IMR-90 (cell line): ENCODE measurements at regions not wholly inside any gene's neighbourhood (a gene's known extent, or its start where the extent isn't known, plus 50 kb on each side); places are given as distances from the start of the nearest gene placed in this dataset.

Source experiments
- ATAC-seq: fragments of 200-7000 bp; cut with Tn5 transposase; 2 replicates; pipeline ENCODE4 v1.9.1; 2020; ENCODE audit warnings: low read depth, mild to moderate bottlenecking, moderate library complexity
- BruUV-seq: library from RNA; stranded (reverse); fragments of 400-500 nt; replicated peaks from 2 replicates; lab custom pipeline; 2021; lab: Mats Ljungman, UMichigan
- CTCF ChIA-PET: fragments of 300-600 bp; formaldehyde crosslinking; extraction: SDS; loops from one replicate; lab custom pipeline; 2021; ENCODE audit warnings: antibody characterized with exemption; lab: Yijun Ruan, JAX
- POLR2A ChIA-PET: fragments of 300-600 bp; sonication (Branson Sonifier 250); formaldehyde crosslinking; loops from one replicate; lab custom pipeline; 2022; ENCODE audit warnings: antibody characterized with exemption; ENCODE audit not compliant: unreplicated experiment; lab: Charles Lee
- DNase-seq: peaks from one replicate; pipeline ENCODE4 v3.0.0; 2013
- H2AFZ ChIP-seq: replicated peaks from 2 replicates; pipeline ENCODE3; 2013; ENCODE audit warnings: low read length, mild to moderate bottlenecking; ENCODE audit not compliant: poor library complexity
- H2AK5ac ChIP-seq: 2 replicates; pipeline ENCODE4 v1.6.1; 2013; ENCODE audit warnings: low read depth, low read length, inconsistent platforms
- H2AK9ac ChIP-seq: replicated peaks from 2 replicates; pipeline ENCODE3; 2013; ENCODE audit warnings: mild to moderate bottlenecking, low read depth, low read length, moderate library complexity; ENCODE audit not compliant: poor library complexity
- H2BK120ac ChIP-seq: 2 replicates; pipeline ENCODE4 v1.6.1; 2013; ENCODE audit warnings: low read depth, low read length, inconsistent platforms
- H2BK15ac ChIP-seq: 3 replicates; pipeline ENCODE4 v1.6.1; 2013; ENCODE audit warnings: low read depth, low read length, inconsistent platforms
- H2BK20ac ChIP-seq: 2 replicates; pipeline ENCODE4 v1.6.1; 2013; ENCODE audit warnings: low read depth, mild to moderate bottlenecking, inconsistent platforms, low read length, moderate library complexity
- H2BK5ac ChIP-seq: 2 replicates; pipeline ENCODE4 v1.6.1; 2013; ENCODE audit warnings: mild to moderate bottlenecking, low read depth, low read length, inconsistent platforms; ENCODE audit not compliant: poor library complexity, severe bottlenecking
- H3K14ac ChIP-seq: replicated peaks from 2 replicates; pipeline ENCODE4 v1.6.1; 2013; ENCODE audit warnings: low read depth, low read length, inconsistent platforms
- H3K18ac ChIP-seq: 2 replicates; pipeline ENCODE4 v1.6.1; 2013; ENCODE audit warnings: low read depth, low read length, control low read depth
- H3K23ac ChIP-seq: 2 replicates; pipeline ENCODE4 v1.6.1; 2013; ENCODE audit warnings: low read depth, low read length, inconsistent platforms
- H3K27ac ChIP-seq: 2 replicates; pipeline ENCODE4 v1.5.1; 2013; ENCODE audit warnings: mild to moderate bottlenecking, control low read depth, low read length; ENCODE audit not compliant: insufficient read depth
- H3K27me3 ChIP-seq: 2 replicates; pipeline ENCODE4 v1.6.1; 2013; ENCODE audit warnings: low read length; ENCODE audit not compliant: control insufficient read depth, insufficient read depth
- H3K36me3 ChIP-seq: 2 replicates; pipeline ENCODE4 v1.6.1; 2013; ENCODE audit warnings: low read length, mixed read lengths; ENCODE audit not compliant: control insufficient read depth, insufficient read depth
- H3K4ac ChIP-seq: 2 replicates; pipeline ENCODE4 v1.6.1; 2013; ENCODE audit warnings: low read depth, low read length, inconsistent platforms
- H3K4me1 ChIP-seq: 2 replicates; pipeline ENCODE4 v1.6.1; 2013; ENCODE audit warnings: low read length, mixed read lengths; ENCODE audit not compliant: control insufficient read depth, insufficient read depth
- H3K4me2 ChIP-seq: 2 replicates; pipeline ENCODE4 v1.6.1; 2013; ENCODE audit warnings: low read depth, mild to moderate bottlenecking, control low read depth, low read length, moderate library complexity
- H3K4me3 ChIP-seq: 2 replicates; pipeline ENCODE4 v1.5.1; 2013; ENCODE audit warnings: low read depth, mild to moderate bottlenecking, control low read depth, low read length, moderate library complexity; ENCODE audit not compliant: insufficient read depth
- H3K56ac ChIP-seq: 2 replicates; pipeline ENCODE4 v1.6.1; 2013; ENCODE audit warnings: low read length, inconsistent platforms; ENCODE audit not compliant: insufficient read depth; ENCODE audit errors: extremely low read depth
- H3K79me1 ChIP-seq, 2 experiments: 2 replicates each; pipeline ENCODE4 v1.6.1; 2013; ENCODE audit warnings: low read length in 2 of 2, inconsistent platforms in 1 of 2, low read depth in 1 of 2
- H3K9ac ChIP-seq: 2 replicates; pipeline ENCODE4 v1.6.1; 2013; ENCODE audit warnings: low read depth, low read length, control low read depth
- H3K9me1 ChIP-seq: 2 replicates; pipeline ENCODE4 v1.6.1; 2013; ENCODE audit warnings: low read length, inconsistent platforms; ENCODE audit not compliant: insufficient read depth
- H3K9me3 ChIP-seq: 2 replicates; pipeline ENCODE4 v1.6.1; 2013; ENCODE audit warnings: low read length; ENCODE audit not compliant: control insufficient read depth, insufficient read depth
- H4K20me1 ChIP-seq: 2 replicates; pipeline ENCODE4 v1.6.1; 2013; ENCODE audit warnings: low read length, inconsistent platforms; ENCODE audit not compliant: insufficient read depth
- H4K5ac ChIP-seq: 2 replicates; pipeline ENCODE4 v1.6.1; 2013; ENCODE audit warnings: mild to moderate bottlenecking, low read depth, low read length, control low read depth
- H4K8ac ChIP-seq, 2 experiments: 2 replicates each; pipeline ENCODE4 v1.6.1; 2013; ENCODE audit warnings: low read depth in 2 of 2, low read length in 2 of 2, control low read depth in 1 of 2, inconsistent platforms in 1 of 2
- H4K91ac ChIP-seq: 2 replicates; pipeline ENCODE4 v1.6.1; 2013; ENCODE audit warnings: low read depth, low read length, inconsistent platforms; ENCODE audit not compliant: insufficient read depth
- BHLHE40 ChIP-seq: fragments of 150-350 bp; IDR thresholded peaks from 2 replicates; pipeline ENCODE4 v1.6.1; 2016; ENCODE audit warnings: mild to moderate bottlenecking, low read depth, low read length
- CEBPB ChIP-seq: IDR thresholded peaks from 2 replicates; pipeline ENCODE4 v1.6.1; 2012; ENCODE audit warnings: low read depth, low read length, improper control_type of control experiment
- CHD1 ChIP-seq: IDR thresholded peaks from 2 replicates; pipeline ENCODE4 v1.6.1; 2012; ENCODE audit warnings: low read depth, low read length, improper control_type of control experiment
- MAFK ChIP-seq: IDR thresholded peaks from 2 replicates; pipeline ENCODE4 v1.6.1; 2012; ENCODE audit warnings: low read depth, low read length, improper control_type of control experiment
- MAZ ChIP-seq: IDR thresholded peaks from 2 replicates; pipeline ENCODE4 v1.6.1; 2012; ENCODE audit warnings: low read depth, mild to moderate bottlenecking, low read length, improper control_type of control experiment, moderate library complexity, borderline replicate concordance
- MXI1 ChIP-seq: IDR thresholded peaks from 2 replicates; pipeline ENCODE4 v1.6.1; 2012; ENCODE audit warnings: low read depth, mild to moderate bottlenecking, low read length, moderate library complexity, borderline replicate concordance
- NFE2L2 ChIP-seq: fragments of 150-350 bp; IDR thresholded peaks from 2 replicates; pipeline ENCODE4 v1.6.1; 2016; ENCODE audit warnings: low read depth, mild to moderate bottlenecking, low read length
- POLR2A ChIP-seq: IDR thresholded peaks from 2 replicates; pipeline ENCODE4 v1.6.1; 2012; ENCODE audit warnings: mild to moderate bottlenecking, low read depth, low read length
- RAD21 ChIP-seq: IDR thresholded peaks from 2 replicates; pipeline ENCODE4 v1.6.1; 2012; ENCODE audit warnings: low read length, improper control_type of control experiment
- RCOR1 ChIP-seq: IDR thresholded peaks from 2 replicates; pipeline ENCODE4 v1.6.1; 2012; ENCODE audit warnings: mild to moderate bottlenecking, low read length, improper control_type of control experiment; ENCODE audit not compliant: insufficient replicate concordance
- RFX5 ChIP-seq: IDR thresholded peaks from 2 replicates; pipeline ENCODE4 v1.8.0; 2012; ENCODE audit warnings: low read depth, mild to moderate bottlenecking, low read length, moderate library complexity
- SMC3 ChIP-seq: fragments of 150-350 bp; IDR thresholded peaks from 2 replicates; pipeline ENCODE4 v1.6.1; 2016; ENCODE audit warnings: low read depth, mild to moderate bottlenecking, antibody characterized with exemption, low read length, moderate library complexity
- WGBS, 2 experiments: methylation state at CpG; one replicate each; pipeline versions ENCODE4 v1.1.5 to v1.1.7; 2013; ENCODE audit warnings: missing lambda C conversion rate in 2 of 2; ENCODE audit not compliant: insufficient read length in 1 of 2; ENCODE audit errors: extremely low coverage in 2 of 2; 5-methylcytosine and 5-hydroxymethylcytosine counted together
- dilution Hi-C: fragments of 300-500 bp; cut with HindIII; formaldehyde crosslinking; loops from one replicate; pipeline ENCODE4 v1.14.3; 2018; ENCODE audit warnings: low sequenced_read_pairs; ENCODE audit not compliant: unreplicated experiment
- in situ Hi-C: fragments of 300-500 bp; cut with MboI; formaldehyde crosslinking; loops from 3 replicates; pipeline ENCODE4 v1.14.3; 2019; ENCODE audit warnings: low sequenced_read_pairs, inconsistent platforms, mixed read lengths
- intact Hi-C: fragments of 100-400 bp; cut with micrococcal nuclease; formaldehyde crosslinking; loops from 2 replicates; pipeline ENCODE4 v1.10.0; 2022
- TF ChIP-seq, protein P1 (sequence below): conservative IDR thresholded peaks from 2 replicates; pipeline ENCODE4 v1.5.1; 2012; ENCODE audit warnings: mild to moderate bottlenecking, low read depth, low read length, improper control_type of control experiment
- TF ChIP-seq, protein P2 (sequence below): fragments of 150-350 bp; IDR thresholded peaks from 2 replicates; pipeline ENCODE4 v1.6.1; 2016; ENCODE audit warnings: low read depth, mild to moderate bottlenecking, low read length, moderate library complexity, borderline replicate concordance
- TF ChIP-seq, protein P3 (sequence below): fragments of 150-350 bp; IDR thresholded peaks from 2 replicates; pipeline ENCODE4 v1.6.1; 2017; ENCODE audit warnings: mild to moderate bottlenecking, antibody characterized with exemption, low read length, low read depth

DNA sequence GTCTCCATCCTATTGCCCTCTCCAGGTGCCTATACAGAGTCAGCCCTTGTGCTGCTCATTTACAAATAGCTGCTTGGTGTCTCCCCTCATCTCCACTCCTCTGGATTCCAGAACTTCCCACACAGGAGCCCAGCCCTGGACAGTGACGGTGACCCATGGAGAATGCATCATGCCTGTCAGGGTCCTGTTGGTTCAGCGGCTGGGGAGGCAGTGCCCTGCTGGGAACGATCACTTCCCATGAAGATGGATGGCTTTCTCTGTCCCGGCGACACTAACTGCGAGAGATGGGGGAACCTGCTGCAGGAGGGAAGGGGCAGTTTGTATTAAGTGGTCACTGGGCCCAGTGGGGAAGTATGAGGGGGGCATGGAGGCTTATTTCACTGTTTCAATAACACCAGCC is 395.0 kb upstream of the TBX3 start:
- BruUV-seq = no TSS peak
- H3K9me3 ChIP-seq = no peaks in the 10 kb centered on the region
- in situ Hi-C loops (no loop called here), intact Hi-C loops (no loop called here), dilution Hi-C loops (no loop called here)
- H3K4me2 ChIP-seq = no peak overlapping the region
- no peaks in the 10 kb centered on the region for H3K4me1 ChIP-seq
- no peaks in the 10 kb centered on the region for H3K79me1 ChIP-seq
- no peak overlapping the region for H3K18ac ChIP-seq
- no peak overlapping the region for H4K5ac ChIP-seq
- no peak overlapping the region for H3K27ac ChIP-seq
- H3K14ac ChIP-seq = no peak overlapping the region
- H4K91ac ChIP-seq = no peak overlapping the region
- ChIA-PET CTCF (no interaction called here), POLR2A (no interaction called here)
- no peak overlapping the region for H2BK20ac ChIP-seq
- H3K23ac ChIP-seq = no peak overlapping the region
- H4K8ac ChIP-seq = no peak overlapping the region
- no peak overlapping the region for H2BK5ac ChIP-seq
- H3K27me3 ChIP-seq = no peaks in the 10 kb centered on the region
- H3K9me1 ChIP-seq = no peaks in the 10 kb centered on the region
- 20% methylated on average over 1 of the region's 6 CpGs; no CpG with 5 or more reads in 1 of the 2 experiments for WGBS, 2 experiments
- H2AK9ac ChIP-seq = no peak overlapping the region
- H2BK15ac ChIP-seq = no peak overlapping the region
- H2AFZ ChIP-seq = no peak overlapping the region
- DNase-seq = no peak
- no peak overlapping the region for H3K56ac ChIP-seq
- no peak for ATAC-seq
- no peak overlapping the region for H3K9ac ChIP-seq
- H3K36me3 ChIP-seq = no peaks in the 10 kb centered on the region
- no peak overlapping the region for H2AK5ac ChIP-seq
- no peak overlapping the region for H3K4ac ChIP-seq
- TF ChIP-seq RCOR1 (no peak), RFX5 (no peak), POLR2A (no peak), NFE2L2 (no peak), SMC3 (no peak), MAFK (no peak), RAD21 (no peak), MXI1 (no peak), CHD1 (no peak), MAZ (no peak), CEBPB (no peak), BHLHE40 (no peak)
- TF ChIP-seq, protein P1, sequence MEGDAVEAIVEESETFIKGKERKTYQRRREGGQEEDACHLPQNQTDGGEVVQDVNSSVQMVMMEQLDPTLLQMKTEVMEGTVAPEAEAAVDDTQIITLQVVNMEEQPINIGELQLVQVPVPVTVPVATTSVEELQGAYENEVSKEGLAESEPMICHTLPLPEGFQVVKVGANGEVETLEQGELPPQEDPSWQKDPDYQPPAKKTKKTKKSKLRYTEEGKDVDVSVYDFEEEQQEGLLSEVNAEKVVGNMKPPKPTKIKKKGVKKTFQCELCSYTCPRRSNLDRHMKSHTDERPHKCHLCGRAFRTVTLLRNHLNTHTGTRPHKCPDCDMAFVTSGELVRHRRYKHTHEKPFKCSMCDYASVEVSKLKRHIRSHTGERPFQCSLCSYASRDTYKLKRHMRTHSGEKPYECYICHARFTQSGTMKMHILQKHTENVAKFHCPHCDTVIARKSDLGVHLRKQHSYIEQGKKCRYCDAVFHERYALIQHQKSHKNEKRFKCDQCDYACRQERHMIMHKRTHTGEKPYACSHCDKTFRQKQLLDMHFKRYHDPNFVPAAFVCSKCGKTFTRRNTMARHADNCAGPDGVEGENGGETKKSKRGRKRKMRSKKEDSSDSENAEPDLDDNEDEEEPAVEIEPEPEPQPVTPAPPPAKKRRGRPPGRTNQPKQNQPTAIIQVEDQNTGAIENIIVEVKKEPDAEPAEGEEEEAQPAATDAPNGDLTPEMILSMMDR = no peak
- TF ChIP-seq, protein P2, sequence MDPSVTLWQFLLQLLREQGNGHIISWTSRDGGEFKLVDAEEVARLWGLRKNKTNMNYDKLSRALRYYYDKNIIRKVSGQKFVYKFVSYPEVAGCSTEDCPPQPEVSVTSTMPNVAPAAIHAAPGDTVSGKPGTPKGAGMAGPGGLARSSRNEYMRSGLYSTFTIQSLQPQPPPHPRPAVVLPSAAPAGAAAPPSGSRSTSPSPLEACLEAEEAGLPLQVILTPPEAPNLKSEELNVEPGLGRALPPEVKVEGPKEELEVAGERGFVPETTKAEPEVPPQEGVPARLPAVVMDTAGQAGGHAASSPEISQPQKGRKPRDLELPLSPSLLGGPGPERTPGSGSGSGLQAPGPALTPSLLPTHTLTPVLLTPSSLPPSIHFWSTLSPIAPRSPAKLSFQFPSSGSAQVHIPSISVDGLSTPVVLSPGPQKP = no peak
- TF ChIP-seq, protein P3, sequence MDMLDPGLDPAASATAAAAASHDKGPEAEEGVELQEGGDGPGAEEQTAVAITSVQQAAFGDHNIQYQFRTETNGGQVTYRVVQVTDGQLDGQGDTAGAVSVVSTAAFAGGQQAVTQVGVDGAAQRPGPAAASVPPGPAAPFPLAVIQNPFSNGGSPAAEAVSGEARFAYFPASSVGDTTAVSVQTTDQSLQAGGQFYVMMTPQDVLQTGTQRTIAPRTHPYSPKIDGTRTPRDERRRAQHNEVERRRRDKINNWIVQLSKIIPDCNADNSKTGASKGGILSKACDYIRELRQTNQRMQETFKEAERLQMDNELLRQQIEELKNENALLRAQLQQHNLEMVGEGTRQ = no peak
- H2BK120ac ChIP-seq = no peak overlapping the region
- H4K20me1 ChIP-seq = no peaks in the 10 kb centered on the region
- H3K4me3 ChIP-seq = no peak overlapping the region
